ENCODE measurements at regions not wholly inside any gene's neighbourhood (a gene's known extent, or its start where the extent isn't known, plus 50 kb on each side); places are given as distances from the start of the nearest gene placed in this dataset.

- DNase-seq (ENCODE audit: low read depth) = no peak
- no peak overlapping the region for H3K4me3 ChIP-seq (ENCODE audit: low read length)
- TF ChIP-seq CTCF (conservative IDR thresholded peaks at IDR 0.05; ENCODE audit: low read length) = no peak
Observed at GRCh38 chr11:70886256-70886655, 366.1 kb downstream of the SHANK2 start.

- no peak overlapping the region for H3K4me3 ChIP-seq (ENCODE audit: low read length)
- no peak for DNase-seq (ENCODE audit: low read depth)
- TF ChIP-seq CTCF (conservative IDR thresholded peaks at IDR 0.05; ENCODE audit: low read length) = no peak
Observed at GRCh38 chr11:70886676-70887541, 365.5 kb downstream of the SHANK2 start.

- no peak overlapping the region for H3K4me3 ChIP-seq (ENCODE audit: low read length)
- DNase-seq (ENCODE audit: low read depth) = no peak
- no peak for TF ChIP-seq CTCF (conservative IDR thresholded peaks at IDR 0.05; ENCODE audit: low read length)
Observed at GRCh38 chr11:70887542-70887827, 364.9 kb downstream of the SHANK2 start.

GRCh38 chr11:70888061-70888460 is 364.3 kb downstream of the SHANK2 start:
- H3K4me3 ChIP-seq (ENCODE audit: low read length) = no peak overlapping the region
- no peak for TF ChIP-seq CTCF (conservative IDR thresholded peaks at IDR 0.05; ENCODE audit: low read length)
- no peak for DNase-seq (ENCODE audit: low read depth)

- TF ChIP-seq CTCF (conservative IDR thresholded peaks at IDR 0.05; ENCODE audit: low read length) = no peak
- DNase-seq (ENCODE audit: low read depth) = no peak
- no peak overlapping the region for H3K4me3 ChIP-seq (ENCODE audit: low read length)
Observed at GRCh38 chr11:70889411-70889810, 363.0 kb downstream of the SHANK2 start.

- no peak overlapping the region for H3K4me3 ChIP-seq (ENCODE audit: low read length)
- no peak for TF ChIP-seq CTCF (conservative IDR thresholded peaks at IDR 0.05; ENCODE audit: low read length)
- DNase-seq (ENCODE audit: low read depth) = no peak
Observed at GRCh38 chr11:70891844-70892380, 360.5 kb downstream of the SHANK2 start.

- no peak overlapping the region for H3K4me3 ChIP-seq (ENCODE audit: low read length)
- TF ChIP-seq CTCF (conservative IDR thresholded peaks at IDR 0.05; ENCODE audit: low read length) = no peak
- DNase-seq (ENCODE audit: low read depth) = no peak
Observed at GRCh38 chr11:70892889-70893288, 359.5 kb downstream of the SHANK2 start.
